ENCODE measurements at regions not wholly inside any gene's neighbourhood (a gene's known extent, or its start where the extent isn't known, plus 50 kb on each side); places are given as distances from the start of the nearest gene placed in this dataset.

- ATAC-seq (no peak), DNase-seq (ENCODE audit: low spot score) (no peak)
- H3K4me3 Mint-ChIP-seq = no peak overlapping the region
- peaks cover 3% of the 10 kb centered on the region; the same call in 1 of the 2 replicates for H3K36me3 Mint-ChIP-seq
- ChIA-PET CTCF (no interaction called here), POLR2A (no interaction called here)
- no peaks in the 10 kb centered on the region for H3K27me3 Mint-ChIP-seq (ENCODE audit: low read depth)
- no peaks in the 10 kb centered on the region for H3K4me1 Mint-ChIP-seq
- H3K9me3 Mint-ChIP-seq = peaks cover 48% of the 10 kb centered on the region
- no peak for TF ChIP-seq FOXJ3 (CRISPR knock-in tag; IDR thresholded peaks at IDR 0.05; ENCODE audit: borderline replicate concordance)
- no peak for TF ChIP-seq ETV6 (CRISPR knock-in tag; IDR thresholded peaks at IDR 0.05)
- no peak for TF ChIP-seq GTF2I (CRISPR knock-in tag; conservative IDR thresholded peaks at IDR 0.05)
- TF ChIP-seq NFYB (CRISPR knock-in tag; conservative IDR thresholded peaks at IDR 0.05; ENCODE audit: low read depth) = no peak
- TF ChIP-seq E2F4 (CRISPR knock-in tag; IDR thresholded peaks at IDR 0.05; ENCODE audit: borderline replicate concordance, low read depth) = no peak
- H3K27ac Mint-ChIP-seq = no peak overlapping the region
These were observed 563.1 kb upstream of the ISX start for GRCh38 chr22:34502821-34503220.

- no peak for TF ChIP-seq ZNF396 (CRISPR knock-in tag; IDR thresholded peaks at IDR 0.05; ENCODE audit: borderline replicate concordance)
- no peak for TF ChIP-seq STAT6 (CRISPR knock-in tag; conservative IDR thresholded peaks at IDR 0.05; ENCODE audit: low read depth)
- no peak for TF ChIP-seq CBFB (CRISPR knock-in tag; IDR thresholded peaks at IDR 0.05; ENCODE audit: low read depth)
- no peak for TF ChIP-seq JAZF1 (CRISPR knock-in tag; IDR thresholded peaks at IDR 0.05)
- TF ChIP-seq ZNF512 (CRISPR knock-in tag; IDR thresholded peaks at IDR 0.05; ENCODE audit: borderline replicate concordance) = no peak
- TF ChIP-seq ZNF416 (CRISPR knock-in tag; IDR thresholded peaks at IDR 0.05) = no peak
- no peak for TF ChIP-seq ESRRA (CRISPR knock-in tag; IDR thresholded peaks at IDR 0.05; ENCODE audit: borderline replicate concordance)
- no peak for TF ChIP-seq NFATC4 (CRISPR knock-in tag; IDR thresholded peaks at IDR 0.05)
- TF ChIP-seq TP53 (CRISPR knock-in tag; IDR thresholded peaks at IDR 0.05) = no peak
- TF ChIP-seq ARID4B (CRISPR knock-in tag; IDR thresholded peaks at IDR 0.05; ENCODE audit: borderline replicate concordance) = no peak
- no peak for TF ChIP-seq USF2 (CRISPR knock-in tag; IDR thresholded peaks at IDR 0.05)
- no peak for TF ChIP-seq JUN (CRISPR knock-in tag; IDR thresholded peaks at IDR 0.05)
- TF ChIP-seq IRF2 (CRISPR knock-in tag; IDR thresholded peaks at IDR 0.05; ENCODE audit: borderline replicate concordance, low read depth) = no peak
- TF ChIP-seq NFE2L1 (CRISPR knock-in tag; IDR thresholded peaks at IDR 0.05) = no peak
- no peak for TF ChIP-seq NFYB (CRISPR knock-in tag; conservative IDR thresholded peaks at IDR 0.05; ENCODE audit: low read depth)
- no peak for TF ChIP-seq ATF6 (CRISPR knock-in tag; IDR thresholded peaks at IDR 0.05)
- no peak for TF ChIP-seq HMGXB4 (CRISPR knock-in tag; IDR thresholded peaks at IDR 0.05)
- no peak for TF ChIP-seq ZNF232 (CRISPR knock-in tag; IDR thresholded peaks at IDR 0.05)
- H3K27me3 Mint-ChIP-seq (ENCODE audit: low read depth) = peaks cover 7% of the 10 kb centered on the region; the same call in 1 of the 2 replicates
- DNase-seq (ENCODE audit: low spot score) (no peak), ATAC-seq (no peak)
- ChIA-PET CTCF (no interaction called here), POLR2A (no interaction called here)
- H3K27ac Mint-ChIP-seq = no peak overlapping the region
- H3K4me1 Mint-ChIP-seq = no peaks in the 10 kb centered on the region
- H3K9me3 Mint-ChIP-seq = peaks cover 40% of the 10 kb centered on the region
- no peaks in the 10 kb centered on the region for H3K36me3 Mint-ChIP-seq
- H3K4me3 Mint-ChIP-seq = no peak overlapping the region
These were observed 557.2 kb upstream of the ISX start for GRCh38 chr22:34508797-34509196.

Measured in WTC11 (cell line).